ENCODE measurements at regions not wholly inside any gene's neighbourhood (a gene's known extent, or its start where the extent isn't known, plus 50 kb on each side); places are given as distances from the start of the nearest gene placed in this dataset.

DNA sequence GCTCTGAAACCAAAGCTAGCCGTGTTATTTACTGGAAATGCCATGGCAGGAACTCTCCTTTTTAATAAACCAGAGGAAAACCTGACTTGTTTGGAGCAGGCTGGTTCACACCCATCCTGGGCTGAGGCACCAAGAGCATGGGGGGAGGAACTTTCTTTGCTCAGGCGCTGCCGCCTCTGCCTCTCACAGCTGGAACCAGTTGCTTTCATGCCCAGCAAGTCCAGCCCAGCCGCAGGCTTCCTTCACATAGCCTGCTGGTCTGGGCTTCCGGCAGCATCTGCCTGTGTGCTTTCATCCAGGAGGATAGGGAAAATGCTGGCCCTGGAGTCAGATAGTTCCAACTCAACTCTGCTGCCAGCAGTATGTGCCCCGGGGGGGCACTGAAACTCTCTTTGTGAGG is 88.1 kb upstream of the ASIC2 start:
- peak; percentile 14 to 51 (median 38) for DNase-seq
- ATAC-seq = peak in 1 of 2 donors; percentile 44
- Histone ChIP-seq H3K9me3 (ENCODE audit: control insufficient read depth, low read length) (no peaks in the 10 kb centered on the region), H3K27me3 (ENCODE audit: control insufficient read depth, insufficient read depth) (no peaks in the 10 kb centered on the region), H3K4me3 (ENCODE audit: low read length) (no peak overlapping the region), H3K27ac (ENCODE audit: low read length) (no peak overlapping the region), H3K4me1 (ENCODE audit: control insufficient read depth, insufficient read depth, low read length) (no peaks in the 10 kb centered on the region)
- 19% methylated on average over 6 of the region's 6 CpGs for WGBS
- intact Hi-C loops (cut with DNase I) = no loop called here

DNA sequence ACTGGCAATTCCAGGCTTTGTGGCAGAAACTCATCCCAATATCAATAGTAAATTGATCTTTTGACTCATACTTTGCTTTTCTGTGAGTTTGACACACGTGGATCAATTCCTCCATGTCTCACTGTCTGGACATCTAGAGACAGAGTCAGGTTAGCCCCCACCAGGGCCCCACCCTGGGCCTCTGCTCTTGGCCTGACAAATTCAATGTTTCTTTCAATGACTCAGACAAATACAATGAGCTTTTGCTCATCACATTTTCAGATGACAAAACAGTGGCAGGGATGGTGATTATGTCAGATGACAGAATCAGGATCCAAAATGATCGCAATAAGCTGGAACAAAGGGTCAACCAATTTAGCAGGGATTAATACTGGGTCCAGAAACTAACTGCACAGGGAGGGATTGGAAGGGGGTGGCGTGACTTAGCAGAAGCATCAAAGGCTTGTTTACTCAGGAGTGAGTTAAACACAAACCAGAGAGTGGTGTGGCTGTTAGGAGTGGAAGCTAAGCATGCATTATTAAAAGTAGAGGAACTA is 90.5 kb upstream of the ASIC2 start:
- H3K9me3 ChIP-seq (ENCODE audit: control insufficient read depth, low read length) = no peaks in the 10 kb centered on the region
- no peak overlapping the region for H3K27ac ChIP-seq (ENCODE audit: low read length)
- ATAC-seq (no peak), DNase-seq (no peak)
- intact Hi-C loops (cut with DNase I) = no loop called here
- 77% methylated on average over 3 of the region's 3 CpGs for WGBS
- no peaks in the 10 kb centered on the region for H3K27me3 ChIP-seq (ENCODE audit: control insufficient read depth, insufficient read depth)
- no peak overlapping the region for H3K4me3 ChIP-seq (ENCODE audit: low read length)
- H3K4me1 ChIP-seq (ENCODE audit: control insufficient read depth, insufficient read depth, low read length) = no peaks in the 10 kb centered on the region

DNA sequence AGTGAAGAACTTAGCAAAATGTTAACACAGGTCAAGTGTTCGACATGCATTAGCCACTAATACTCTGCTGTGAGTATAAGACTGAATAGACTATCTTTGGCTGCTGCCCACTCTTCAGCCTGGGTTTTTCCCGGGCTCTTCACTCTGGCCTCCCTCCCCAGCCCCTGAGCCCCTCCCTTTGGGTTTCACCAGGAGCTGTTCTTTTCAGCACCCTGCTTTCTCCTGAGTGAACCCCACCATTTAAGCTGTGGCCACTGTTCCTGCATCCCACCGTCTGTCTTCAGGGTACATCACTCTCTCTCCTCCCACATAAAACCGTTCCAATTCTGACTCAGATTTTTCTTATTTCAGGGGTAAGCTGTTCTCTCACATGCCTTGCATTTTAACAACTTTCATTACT is 92.0 kb upstream of the ASIC2 start:
- Histone ChIP-seq H3K9me3 (ENCODE audit: control insufficient read depth, low read length) (no peaks in the 10 kb centered on the region), H3K27ac (ENCODE audit: low read length) (no peak overlapping the region), H3K4me3 (ENCODE audit: low read length) (no peak overlapping the region), H3K4me1 (ENCODE audit: control insufficient read depth, insufficient read depth, low read length) (no peaks in the 10 kb centered on the region), H3K27me3 (ENCODE audit: control insufficient read depth, insufficient read depth) (no peaks in the 10 kb centered on the region)
- WGBS = 36% methylated on average over 4 of the region's 4 CpGs
- ATAC-seq (no peak), DNase-seq (no peak)
- intact Hi-C loops (cut with DNase I) = no loop called here

DNA sequence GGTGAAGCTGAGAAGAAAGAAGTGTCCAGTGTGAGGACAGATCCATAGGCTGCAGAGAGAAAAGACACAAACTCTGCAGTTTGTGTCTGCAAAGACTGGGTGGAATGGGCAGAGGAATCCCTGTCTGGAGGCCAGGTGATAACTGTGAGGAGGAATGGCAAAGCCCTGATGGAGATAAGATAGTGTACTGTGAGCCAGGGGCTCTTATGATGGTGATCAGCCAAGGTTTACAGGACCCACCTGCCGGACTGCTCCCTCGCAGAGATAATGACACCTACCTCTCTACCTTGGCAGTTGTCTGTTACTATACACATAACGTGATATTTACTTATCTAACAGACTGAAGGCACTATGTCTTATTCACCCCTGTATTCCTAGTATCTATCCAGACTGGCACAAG is 92.6 kb upstream of the ASIC2 start:
- no peaks in the 10 kb centered on the region for H3K4me1 ChIP-seq (ENCODE audit: control insufficient read depth, insufficient read depth, low read length)
- 48% methylated on average over 3 of the region's 3 CpGs for WGBS
- ATAC-seq = no peak

DNA sequence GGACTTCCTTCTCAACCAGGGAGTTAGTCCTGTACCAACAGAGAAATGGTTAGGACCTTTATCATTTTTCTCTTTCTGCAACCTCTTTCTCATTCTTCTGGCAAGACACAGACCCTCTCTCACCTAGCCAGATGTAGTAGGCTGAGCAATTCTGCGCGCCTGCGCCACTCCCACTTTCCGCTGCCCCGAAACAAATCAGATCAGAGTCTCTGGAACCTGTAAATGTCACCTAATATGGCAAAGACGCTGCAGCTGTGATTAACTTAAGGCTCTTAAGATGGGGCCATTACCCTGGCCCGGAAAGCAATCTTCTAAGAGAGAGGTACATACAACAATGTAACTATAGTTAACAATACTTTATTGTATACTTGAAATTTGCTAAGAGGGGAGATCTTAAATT is 94.3 kb upstream of the ASIC2 start:
- intact Hi-C loops (cut with DNase I) = no loop called here
- no peaks in the 10 kb centered on the region for H3K9me3 ChIP-seq (ENCODE audit: control insufficient read depth, low read length)
- no peaks in the 10 kb centered on the region for H3K4me1 ChIP-seq (ENCODE audit: control insufficient read depth, insufficient read depth, low read length)
- 73% methylated on average over 7 of the region's 7 CpGs for WGBS
- H3K27ac ChIP-seq (ENCODE audit: low read length) = no peak overlapping the region
- ATAC-seq = no peak
- DNase-seq = no peak
- H3K4me3 ChIP-seq (ENCODE audit: low read length) = no peak overlapping the region
- H3K27me3 ChIP-seq (ENCODE audit: control insufficient read depth, insufficient read depth) = no peaks in the 10 kb centered on the region

More for the DNA sequence above, 92.6 kb upstream of the ASIC2 start:
- no peak for DNase-seq
- Histone ChIP-seq H3K9me3 (ENCODE audit: control insufficient read depth, low read length) (no peaks in the 10 kb centered on the region), H3K27ac (ENCODE audit: low read length) (no peak overlapping the region), H3K27me3 (ENCODE audit: control insufficient read depth, insufficient read depth) (no peaks in the 10 kb centered on the region), H3K4me3 (ENCODE audit: low read length) (no peak overlapping the region)
- intact Hi-C loops (cut with DNase I) = no loop called here

DNA sequence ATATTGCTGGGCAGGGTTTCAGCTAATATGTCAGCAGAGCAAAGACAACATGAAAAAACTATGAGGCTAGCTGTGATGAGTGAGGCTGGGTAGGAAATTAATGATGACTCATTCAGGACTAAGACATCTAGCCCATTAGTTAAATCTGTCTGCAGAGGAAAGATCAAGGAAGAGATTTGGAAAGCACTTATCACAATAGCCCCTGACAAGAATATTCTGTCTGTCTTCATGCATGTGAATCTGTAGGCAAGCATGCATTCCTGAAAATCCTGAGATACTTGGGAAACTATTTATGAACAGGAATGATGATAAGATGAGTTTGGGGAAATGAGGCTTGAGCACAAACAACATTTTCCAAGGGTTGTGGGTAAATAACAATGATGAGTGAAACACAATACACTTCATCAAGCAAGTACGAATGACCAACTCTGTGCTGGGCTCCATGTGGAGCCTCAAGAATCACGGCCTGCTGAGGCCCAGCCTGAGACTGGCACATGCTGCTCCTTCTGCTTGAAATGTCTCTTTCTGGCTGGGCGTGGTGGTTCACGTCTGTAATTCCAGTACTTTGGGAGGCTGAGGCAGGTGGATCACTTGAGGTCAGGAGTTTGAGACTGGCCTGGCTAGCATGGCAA is 96.5 kb upstream of the ASIC2 start:
- no peaks in the 10 kb centered on the region for H3K27me3 ChIP-seq (ENCODE audit: control insufficient read depth, insufficient read depth)
- intact Hi-C loops (cut with DNase I) = no loop called here
- WGBS = 56% methylated on average over 4 of the region's 4 CpGs
- no peaks in the 10 kb centered on the region for H3K4me1 ChIP-seq (ENCODE audit: control insufficient read depth, insufficient read depth, low read length)
- no peak overlapping the region for H3K4me3 ChIP-seq (ENCODE audit: low read length)
- no peaks in the 10 kb centered on the region for H3K9me3 ChIP-seq (ENCODE audit: control insufficient read depth, low read length)
- DNase-seq (no peak), ATAC-seq (no peak)
- no peak overlapping the region for H3K27ac ChIP-seq (ENCODE audit: low read length)

DNA sequence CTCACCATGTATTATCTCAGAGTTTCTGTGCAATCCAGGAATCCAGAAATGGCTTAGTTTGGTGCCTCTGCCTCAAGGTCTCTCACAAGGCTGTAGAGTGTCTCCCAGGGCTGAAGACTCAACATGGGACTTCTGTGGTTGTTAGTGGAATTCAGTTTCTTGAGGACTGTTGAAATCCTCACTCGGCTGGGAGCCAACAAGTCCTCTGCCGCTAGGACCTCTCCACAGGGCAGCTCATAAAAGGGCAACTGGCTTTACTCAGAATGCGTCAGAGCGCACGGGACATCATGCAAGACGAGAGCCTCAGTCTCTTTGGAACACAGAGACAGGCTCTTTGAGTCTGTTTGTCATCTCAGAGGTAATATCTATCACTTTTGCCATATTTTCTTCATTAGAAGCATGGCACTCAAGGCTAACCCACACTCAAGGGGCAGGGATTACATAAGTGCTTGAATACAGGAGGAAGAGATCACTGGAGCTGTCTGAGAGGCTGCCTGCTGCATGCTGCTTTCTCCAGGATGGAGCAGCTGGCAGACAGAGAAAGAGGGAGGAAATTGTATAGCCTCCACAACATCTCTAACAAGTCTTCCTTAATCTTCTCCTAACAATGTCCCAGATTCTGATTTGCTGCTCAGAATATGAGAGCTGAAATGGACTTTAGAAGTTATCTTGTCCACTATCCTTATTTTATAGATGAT is 97.5 kb upstream of the ASIC2 start:
- WGBS = 53% methylated on average over 6 of the region's 6 CpGs
- intact Hi-C loops (cut with DNase I) = no loop called here
- H3K4me3 ChIP-seq (ENCODE audit: low read length) = no peak overlapping the region
- no peak overlapping the region for H3K27ac ChIP-seq (ENCODE audit: low read length)
- DNase-seq = no peak
- H3K27me3 ChIP-seq (ENCODE audit: control insufficient read depth, insufficient read depth) = no peaks in the 10 kb centered on the region
- ATAC-seq = no peak
- no peaks in the 10 kb centered on the region for H3K4me1 ChIP-seq (ENCODE audit: control insufficient read depth, insufficient read depth, low read length)
- H3K9me3 ChIP-seq (ENCODE audit: control insufficient read depth, low read length) = no peaks in the 10 kb centered on the region

DNA sequence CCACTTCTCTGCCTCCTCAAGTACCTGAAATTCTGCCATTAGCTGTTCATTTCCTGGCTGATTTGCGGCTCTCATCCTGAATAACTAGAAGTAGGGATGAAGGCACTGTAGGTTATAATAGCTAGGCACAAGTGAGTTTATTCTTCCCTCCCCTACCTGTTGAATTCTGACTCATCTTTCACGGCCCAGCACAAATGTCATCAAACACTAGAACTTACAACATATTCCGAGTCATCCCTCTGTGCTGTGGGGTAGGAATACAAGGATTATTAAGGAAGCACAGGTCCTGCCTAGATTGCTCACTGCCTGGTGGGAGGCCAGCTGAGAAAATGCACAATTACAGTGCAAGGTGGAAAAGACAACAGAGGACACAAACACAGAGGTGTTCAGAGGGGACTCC is 103.7 kb upstream of the ASIC2 start:
- 53% methylated on average over 3 of the region's 3 CpGs for WGBS
- H3K4me1 ChIP-seq (ENCODE audit: control insufficient read depth, insufficient read depth, low read length) = no peaks in the 10 kb centered on the region
- no peak for ATAC-seq
- H3K4me3 ChIP-seq (ENCODE audit: low read length) = no peak overlapping the region
- no peak for DNase-seq
- H3K27ac ChIP-seq (ENCODE audit: low read length) = no peak overlapping the region
- H3K9me3 ChIP-seq (ENCODE audit: control insufficient read depth, low read length) = no peaks in the 10 kb centered on the region
- intact Hi-C loops (cut with DNase I) = no loop called here
- no peaks in the 10 kb centered on the region for H3K27me3 ChIP-seq (ENCODE audit: control insufficient read depth, insufficient read depth)

DNA sequence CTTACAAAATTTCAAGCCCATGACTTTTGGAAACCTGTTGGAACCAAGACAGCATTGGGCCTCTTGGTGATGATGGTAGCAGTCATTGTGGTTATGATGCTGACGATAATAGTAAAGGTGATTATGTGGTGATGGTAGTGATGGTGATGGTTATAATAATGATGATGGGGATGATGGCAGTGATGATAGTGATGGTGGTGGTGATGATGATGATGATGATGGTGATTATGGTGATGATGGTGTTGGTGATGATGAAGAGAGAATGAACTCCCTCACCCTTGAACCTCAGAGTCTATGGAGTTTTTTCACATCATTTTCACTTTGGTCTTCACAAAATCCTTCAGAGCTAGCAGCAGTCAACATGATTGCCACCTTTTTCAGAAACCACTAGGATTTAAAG is 105.3 kb upstream of the ASIC2 start:
- 95% methylated on average over 1 of the region's 1 CpG for WGBS
- H3K4me3 ChIP-seq (ENCODE audit: low read length) = no peak overlapping the region
- DNase-seq (no peak), ATAC-seq (no peak)
- H3K4me1 ChIP-seq (ENCODE audit: control insufficient read depth, insufficient read depth, low read length) = no peaks in the 10 kb centered on the region
- no peaks in the 10 kb centered on the region for H3K27me3 ChIP-seq (ENCODE audit: control insufficient read depth, insufficient read depth)
- no peaks in the 10 kb centered on the region for H3K9me3 ChIP-seq (ENCODE audit: control insufficient read depth, low read length)
- no peak overlapping the region for H3K27ac ChIP-seq (ENCODE audit: low read length)
- intact Hi-C loops (cut with DNase I) = no loop called here

DNA sequence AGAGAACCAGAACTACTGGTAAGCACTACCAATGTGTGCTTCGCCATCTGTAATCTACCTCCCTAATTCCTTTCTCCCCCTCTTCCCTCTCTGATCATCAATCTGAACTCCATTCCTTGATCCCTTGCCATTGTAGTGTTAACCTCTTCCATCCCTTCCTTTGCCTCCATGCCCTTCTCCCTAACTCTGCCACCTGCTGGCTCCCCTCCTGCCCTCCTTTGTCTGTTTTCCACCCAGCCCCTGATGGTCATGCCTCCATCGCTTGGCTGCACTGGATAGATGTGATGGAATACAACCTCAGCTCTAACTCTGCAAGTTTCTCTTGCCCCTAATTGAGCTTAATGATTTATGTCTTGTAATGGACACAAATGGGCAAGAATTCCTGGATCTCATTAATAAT is 108.2 kb upstream of the ASIC2 start:
- DNase-seq (no peak), ATAC-seq (no peak)
- Histone ChIP-seq H3K4me1 (ENCODE audit: control insufficient read depth, insufficient read depth, low read length) (no peaks in the 10 kb centered on the region), H3K27me3 (ENCODE audit: control insufficient read depth, insufficient read depth) (no peaks in the 10 kb centered on the region), H3K27ac (ENCODE audit: low read length) (no peak overlapping the region), H3K9me3 (ENCODE audit: control insufficient read depth, low read length) (no peaks in the 10 kb centered on the region), H3K4me3 (ENCODE audit: low read length) (no peak overlapping the region)
- WGBS = 80% methylated on average over 2 of the region's 2 CpGs
- intact Hi-C loops (cut with DNase I) = no loop called here

DNA sequence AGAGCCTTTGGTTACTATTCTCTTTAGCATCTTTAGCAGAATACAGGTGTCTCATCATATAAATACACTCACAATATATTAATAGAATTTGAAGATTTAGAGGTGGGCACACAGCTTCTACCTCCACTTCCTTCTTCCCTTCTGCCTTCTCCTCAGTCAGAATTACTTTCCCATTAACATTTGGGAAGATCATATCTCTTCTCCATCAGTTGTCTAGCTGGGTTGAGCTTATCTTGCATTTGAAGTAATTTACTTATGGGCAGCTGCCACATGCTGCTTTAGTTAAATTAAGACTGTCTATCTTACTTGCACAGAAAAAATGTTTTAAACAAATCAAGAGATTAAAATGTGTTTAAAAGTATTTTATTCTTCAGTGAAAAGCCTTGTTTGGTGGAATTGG is 110.1 kb upstream of the ASIC2 start:
- no peaks in the 10 kb centered on the region for H3K9me3 ChIP-seq (ENCODE audit: control insufficient read depth, low read length)
- intact Hi-C loops (cut with DNase I) = no loop called here
- no peak overlapping the region for H3K27ac ChIP-seq (ENCODE audit: low read length)
- H3K4me3 ChIP-seq (ENCODE audit: low read length) = no peak overlapping the region
- no peaks in the 10 kb centered on the region for H3K27me3 ChIP-seq (ENCODE audit: control insufficient read depth, insufficient read depth)
- DNase-seq = no peak
- ATAC-seq = no peak
- no peaks in the 10 kb centered on the region for H3K4me1 ChIP-seq (ENCODE audit: control insufficient read depth, insufficient read depth, low read length)
